ENCODE measurements at regions not wholly inside any gene's neighbourhood (a gene's known extent, or its start where the extent isn't known, plus 50 kb on each side); places are given as distances from the start of the nearest gene placed in this dataset.

DNA sequence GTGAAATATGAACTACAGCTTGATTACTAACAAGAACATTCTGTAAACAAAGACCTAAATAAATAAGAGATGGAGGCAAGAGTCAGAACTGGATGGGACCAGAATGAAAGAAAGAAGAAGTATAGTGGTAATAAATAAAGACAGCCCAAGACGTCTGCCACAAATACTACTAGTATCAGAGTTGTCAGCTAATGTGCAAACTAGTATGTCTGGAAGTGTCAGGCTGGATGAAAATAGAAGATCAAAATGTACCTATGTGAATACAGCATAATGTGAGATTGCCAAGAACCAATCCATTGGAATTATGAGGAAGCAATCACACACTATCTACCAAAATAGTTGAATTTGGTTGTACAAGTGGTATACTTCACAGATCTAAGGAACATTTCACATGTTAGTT is 353.0 kb downstream of the BTG1 start:
- TF ChIP-seq, protein P1, sequence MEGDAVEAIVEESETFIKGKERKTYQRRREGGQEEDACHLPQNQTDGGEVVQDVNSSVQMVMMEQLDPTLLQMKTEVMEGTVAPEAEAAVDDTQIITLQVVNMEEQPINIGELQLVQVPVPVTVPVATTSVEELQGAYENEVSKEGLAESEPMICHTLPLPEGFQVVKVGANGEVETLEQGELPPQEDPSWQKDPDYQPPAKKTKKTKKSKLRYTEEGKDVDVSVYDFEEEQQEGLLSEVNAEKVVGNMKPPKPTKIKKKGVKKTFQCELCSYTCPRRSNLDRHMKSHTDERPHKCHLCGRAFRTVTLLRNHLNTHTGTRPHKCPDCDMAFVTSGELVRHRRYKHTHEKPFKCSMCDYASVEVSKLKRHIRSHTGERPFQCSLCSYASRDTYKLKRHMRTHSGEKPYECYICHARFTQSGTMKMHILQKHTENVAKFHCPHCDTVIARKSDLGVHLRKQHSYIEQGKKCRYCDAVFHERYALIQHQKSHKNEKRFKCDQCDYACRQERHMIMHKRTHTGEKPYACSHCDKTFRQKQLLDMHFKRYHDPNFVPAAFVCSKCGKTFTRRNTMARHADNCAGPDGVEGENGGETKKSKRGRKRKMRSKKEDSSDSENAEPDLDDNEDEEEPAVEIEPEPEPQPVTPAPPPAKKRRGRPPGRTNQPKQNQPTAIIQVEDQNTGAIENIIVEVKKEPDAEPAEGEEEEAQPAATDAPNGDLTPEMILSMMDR (IDR thresholded peaks at IDR 0.05; ENCODE audit: low read depth, low read length) = no peak
- TF ChIP-seq, protein P2, sequence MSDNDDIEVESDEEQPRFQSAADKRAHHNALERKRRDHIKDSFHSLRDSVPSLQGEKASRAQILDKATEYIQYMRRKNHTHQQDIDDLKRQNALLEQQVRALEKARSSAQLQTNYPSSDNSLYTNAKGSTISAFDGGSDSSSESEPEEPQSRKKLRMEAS (IDR thresholded peaks at IDR 0.05; ENCODE audit: low read depth, low read length) = no peak
